C4-2B (cell line): ENCODE measurements at regions not wholly inside any gene's neighbourhood (a gene's known extent, or its start where the extent isn't known, plus 50 kb on each side); places are given as distances from the start of the nearest gene placed in this dataset.

Experiments
- ZFX ChIP-seq: fragments of 450-650 bp; IDR thresholded peaks from 2 replicates; pipeline ENCODE4 v1.6.1; 2017
- TF ChIP-seq, protein P1 (sequence below): fragments of 450-650 bp; conservative IDR thresholded peaks from 2 replicates; pipeline ENCODE4 v1.5.1; 2017; ENCODE audit warnings: mild to moderate bottlenecking

DNA sequence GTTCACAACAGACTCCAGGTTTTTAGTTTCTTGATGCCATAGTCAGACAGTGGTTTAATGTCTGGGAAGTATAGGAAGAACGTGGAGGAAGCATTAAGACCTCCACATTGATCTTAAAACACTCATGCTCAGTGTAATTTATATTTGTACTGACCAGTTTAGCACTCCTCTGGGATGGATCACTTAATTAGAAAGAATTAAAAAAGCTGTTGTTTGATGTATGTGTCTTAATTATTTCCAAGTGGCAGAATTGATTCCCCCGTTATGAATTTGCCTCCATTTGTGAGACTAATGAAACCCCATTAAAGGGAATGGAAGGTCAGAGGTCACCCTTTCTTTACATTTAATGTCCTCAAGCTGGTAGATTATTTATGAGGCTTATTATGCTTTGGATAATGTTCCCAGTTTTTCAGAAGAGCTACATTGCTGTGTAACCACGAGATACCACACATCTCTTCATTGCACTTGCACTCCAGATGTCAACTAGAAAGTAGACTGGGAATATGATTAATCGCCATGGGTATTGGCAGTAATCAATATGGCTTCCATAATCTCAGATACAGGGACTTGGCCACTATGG lies 270.0 kb upstream of the JAG1 start:
- TF ChIP-seq, protein P1, sequence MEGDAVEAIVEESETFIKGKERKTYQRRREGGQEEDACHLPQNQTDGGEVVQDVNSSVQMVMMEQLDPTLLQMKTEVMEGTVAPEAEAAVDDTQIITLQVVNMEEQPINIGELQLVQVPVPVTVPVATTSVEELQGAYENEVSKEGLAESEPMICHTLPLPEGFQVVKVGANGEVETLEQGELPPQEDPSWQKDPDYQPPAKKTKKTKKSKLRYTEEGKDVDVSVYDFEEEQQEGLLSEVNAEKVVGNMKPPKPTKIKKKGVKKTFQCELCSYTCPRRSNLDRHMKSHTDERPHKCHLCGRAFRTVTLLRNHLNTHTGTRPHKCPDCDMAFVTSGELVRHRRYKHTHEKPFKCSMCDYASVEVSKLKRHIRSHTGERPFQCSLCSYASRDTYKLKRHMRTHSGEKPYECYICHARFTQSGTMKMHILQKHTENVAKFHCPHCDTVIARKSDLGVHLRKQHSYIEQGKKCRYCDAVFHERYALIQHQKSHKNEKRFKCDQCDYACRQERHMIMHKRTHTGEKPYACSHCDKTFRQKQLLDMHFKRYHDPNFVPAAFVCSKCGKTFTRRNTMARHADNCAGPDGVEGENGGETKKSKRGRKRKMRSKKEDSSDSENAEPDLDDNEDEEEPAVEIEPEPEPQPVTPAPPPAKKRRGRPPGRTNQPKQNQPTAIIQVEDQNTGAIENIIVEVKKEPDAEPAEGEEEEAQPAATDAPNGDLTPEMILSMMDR = no peak
- no peak for TF ChIP-seq ZFX
